HFF-Myc (cell line): ENCODE measurements at regions not wholly inside any gene's neighbourhood (a gene's known extent, or its start where the extent isn't known, plus 50 kb on each side); places are given as distances from the start of the nearest gene placed in this dataset.

Experiments used
- DNase-seq: peaks from one replicate; pipeline ENCODE4 v3.0.0-alpha.2; 2011; ENCODE audit warnings: low read depth; ENCODE audit errors: extremely low read depth
- H3K4me3 ChIP-seq: replicated peaks from 2 replicates; pipeline ENCODE4 v1.5.1; 2011; ENCODE audit warnings: low read depth, mild to moderate bottlenecking, control low read depth, low read length
- CTCF ChIP-seq: IDR thresholded peaks from 2 replicates; pipeline ENCODE4 v1.5.1; 2012; ENCODE audit warnings: mild to moderate bottlenecking, low read depth, low read length, control low read depth; ENCODE audit errors: missing control alignments

GRCh38 chr7:91659096-91659495, 221.4 kb downstream of the MTERF1 start:
- no peak overlapping the region for H3K4me3 ChIP-seq
- TF ChIP-seq CTCF = no peak
- no peak for DNase-seq

GRCh38 chr7:91660734-91661356, 219.7 kb downstream of the MTERF1 start:
- H3K4me3 ChIP-seq = no peak overlapping the region
- no peak for TF ChIP-seq CTCF
- no peak for DNase-seq

GRCh38 chr7:91661727-91662126, 218.8 kb downstream of the MTERF1 start:
- no peak for DNase-seq
- no peak overlapping the region for H3K4me3 ChIP-seq
- no peak for TF ChIP-seq CTCF

GRCh38 chr7:91668217-91668616, 212.3 kb downstream of the MTERF1 start:
- DNase-seq = no peak
- TF ChIP-seq CTCF = no peak
- H3K4me3 ChIP-seq = no peak overlapping the region

- no peak for DNase-seq
- no peak for TF ChIP-seq CTCF
- H3K4me3 ChIP-seq = no peak overlapping the region
Measured at GRCh38 chr7:91671245-91671644, 209.3 kb downstream of the MTERF1 start.

- no peak for TF ChIP-seq CTCF
- no peak overlapping the region for H3K4me3 ChIP-seq
- DNase-seq = no peak
Measured at GRCh38 chr7:91674470-91674869, 206.0 kb downstream of the MTERF1 start.

GRCh38 chr7:91681718-91682117, 198.8 kb downstream of the MTERF1 start:
- no peak overlapping the region for H3K4me3 ChIP-seq
- no peak for TF ChIP-seq CTCF
- DNase-seq = no peak
